ENCODE measurements at regions not wholly inside any gene's neighbourhood (a gene's known extent, or its start where the extent isn't known, plus 50 kb on each side); places are given as distances from the start of the nearest gene placed in this dataset.
"Not testable (repeated sequence)": the region's sequence is repeated elsewhere in the genome, so short reads cannot be mapped to it uniquely, and the experiment has no call there.

DNA sequence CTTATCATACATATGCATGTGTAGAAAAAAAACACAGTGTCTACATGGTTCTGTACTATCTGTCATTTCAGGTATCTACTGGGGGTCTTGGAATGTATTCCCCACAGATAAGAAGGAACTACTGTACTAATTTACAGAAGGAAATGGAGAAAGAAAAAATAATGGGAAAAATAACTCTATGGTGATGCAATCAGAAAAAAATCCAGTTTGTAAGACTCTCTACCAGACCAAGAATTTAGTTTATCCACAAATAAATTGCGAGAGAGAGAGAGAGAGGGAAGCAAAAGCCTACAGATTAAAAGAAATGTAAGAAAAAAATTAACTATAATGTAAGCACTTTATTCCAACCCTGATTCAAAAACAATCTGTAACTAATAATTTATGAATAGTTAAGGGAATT is 708.6 kb upstream of the ZNF608 start:
- Histone ChIP-seq H3K4me2 (no peak overlapping the region), H3K27ac (no peak overlapping the region), H3K9me3 (no peaks in the 10 kb centered on the region), H3K4me3 (no peak overlapping the region), H3K4me1 (no peaks in the 10 kb centered on the region)
- 43% methylated on average over 1 of the region's 1 CpG for WGBS (ENCODE audit: missing lambda C conversion rate)
- DNase-seq (ENCODE audit: low read depth in 1 of 2, low spot score in 1 of 2) = no peak
- ChIA-PET POLR2A (no interaction called here), CTCF (no interaction called here)
- no peak for FAIRE-seq
- TF ChIP-seq ZNF302 (CRISPR knock-in tag; IDR thresholded peaks at IDR 0.05) (no peak), POLR2A (IDR thresholded peaks at IDR 0.05; ENCODE audit: low read length) (no peak), RAD21 (conservative IDR thresholded peaks at IDR 0.05 in 1 of 2, IDR thresholded peaks at IDR 0.05 in 1 of 2) (no peak)
- no peak for ATAC-seq

DNA sequence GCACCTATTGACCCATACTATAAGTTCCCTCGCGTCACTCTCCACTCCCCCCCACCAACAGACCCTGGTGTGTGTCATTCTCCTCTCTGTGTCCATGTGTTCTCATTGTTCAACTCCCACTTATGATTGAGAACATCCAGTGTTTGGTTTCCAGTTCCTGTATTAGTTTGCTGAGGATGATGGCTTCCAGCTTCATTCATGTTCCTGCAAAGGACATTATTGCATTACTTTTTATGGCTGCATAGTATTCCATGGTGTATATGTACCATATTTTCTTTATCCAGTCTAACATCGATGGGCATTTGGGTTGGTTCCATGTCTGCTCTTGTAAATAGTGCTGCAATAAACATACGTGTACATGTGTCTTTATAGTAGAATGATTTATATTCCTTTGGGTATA is 709.6 kb upstream of the ZNF608 start:
- H3K4me2 ChIP-seq; H3K4me1 ChIP-seq; ATAC-seq; H3K9me3 ChIP-seq; CTCF ChIA-PET; FAIRE-seq; DNase-seq (ENCODE audit: low read depth in 1 of 2, low spot score in 1 of 2); H3K27ac ChIP-seq; POLR2A ChIA-PET; H3K4me3 ChIP-seq: not testable (repeated sequence)
- 39% methylated on average over 4 of the region's 4 CpGs for WGBS (ENCODE audit: missing lambda C conversion rate)

DNA sequence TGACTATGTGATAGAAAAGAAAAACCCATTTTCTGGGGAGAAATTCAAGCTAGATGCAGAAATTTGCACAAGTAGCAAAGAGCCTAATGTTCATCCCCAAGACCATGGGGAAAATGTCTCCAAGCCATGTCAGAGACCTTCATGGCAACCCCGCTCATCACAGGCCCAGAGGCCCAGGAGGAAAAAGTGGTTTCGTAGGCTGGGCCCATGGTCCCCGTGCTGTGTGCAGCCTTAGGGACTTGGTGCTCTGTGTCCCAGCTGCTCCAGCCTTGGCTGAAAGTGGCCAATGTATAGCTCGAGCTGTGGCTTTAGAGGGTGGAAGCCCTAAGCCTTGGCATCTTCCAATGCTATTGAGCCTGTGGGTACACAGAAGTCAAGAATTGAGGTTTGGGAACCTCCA is 711.2 kb upstream of the ZNF608 start:
- H3K27ac ChIP-seq = no peak overlapping the region
- no peaks in the 10 kb centered on the region for H3K4me1 ChIP-seq
- WGBS (ENCODE audit: missing lambda C conversion rate) = 30% methylated on average over 4 of the region's 4 CpGs
- no peak for TF ChIP-seq ZSCAN20 (CRISPR knock-in tag; IDR thresholded peaks at IDR 0.05)
- no peak for TF ChIP-seq NFE2L2 (conservative IDR thresholded peaks at IDR 0.05; ENCODE audit: low read length)
- TF ChIP-seq TP53 (CRISPR knock-in tag; IDR thresholded peaks at IDR 0.05) = no peak
- TF ChIP-seq, protein P1, sequence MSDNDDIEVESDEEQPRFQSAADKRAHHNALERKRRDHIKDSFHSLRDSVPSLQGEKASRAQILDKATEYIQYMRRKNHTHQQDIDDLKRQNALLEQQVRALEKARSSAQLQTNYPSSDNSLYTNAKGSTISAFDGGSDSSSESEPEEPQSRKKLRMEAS (IDR thresholded peaks at IDR 0.05) = no peak
- TF ChIP-seq BHLHE40 (IDR thresholded peaks at IDR 0.05; ENCODE audit: low read depth, low read length) = no peak
- TF ChIP-seq MAZ (IDR thresholded peaks at IDR 0.05; ENCODE audit: borderline replicate concordance, low read depth, low read length) = no peak
- no peak for TF ChIP-seq RCOR1 (IDR thresholded peaks at IDR 0.05; ENCODE audit: low read depth, low read length)
- no peak for TF ChIP-seq HOXB5 (CRISPR knock-in tag; IDR thresholded peaks at IDR 0.05)
- TF ChIP-seq, protein P2, sequence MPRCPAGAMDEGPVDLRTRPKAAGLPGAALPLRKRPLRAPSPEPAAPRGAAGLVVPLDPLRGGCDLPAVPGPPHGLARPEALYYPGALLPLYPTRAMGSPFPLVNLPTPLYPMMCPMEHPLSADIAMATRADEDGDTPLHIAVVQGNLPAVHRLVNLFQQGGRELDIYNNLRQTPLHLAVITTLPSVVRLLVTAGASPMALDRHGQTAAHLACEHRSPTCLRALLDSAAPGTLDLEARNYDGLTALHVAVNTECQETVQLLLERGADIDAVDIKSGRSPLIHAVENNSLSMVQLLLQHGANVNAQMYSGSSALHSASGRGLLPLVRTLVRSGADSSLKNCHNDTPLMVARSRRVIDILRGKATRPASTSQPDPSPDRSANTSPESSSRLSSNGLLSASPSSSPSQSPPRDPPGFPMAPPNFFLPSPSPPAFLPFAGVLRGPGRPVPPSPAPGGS (IDR thresholded peaks at IDR 0.05) = no peak
- TF ChIP-seq JUNB (IDR thresholded peaks at IDR 0.05) = no peak
- TF ChIP-seq POLR2AphosphoS2 (conservative IDR thresholded peaks at IDR 0.05; ENCODE audit: low read length) = no peak
- TF ChIP-seq, protein P3, sequence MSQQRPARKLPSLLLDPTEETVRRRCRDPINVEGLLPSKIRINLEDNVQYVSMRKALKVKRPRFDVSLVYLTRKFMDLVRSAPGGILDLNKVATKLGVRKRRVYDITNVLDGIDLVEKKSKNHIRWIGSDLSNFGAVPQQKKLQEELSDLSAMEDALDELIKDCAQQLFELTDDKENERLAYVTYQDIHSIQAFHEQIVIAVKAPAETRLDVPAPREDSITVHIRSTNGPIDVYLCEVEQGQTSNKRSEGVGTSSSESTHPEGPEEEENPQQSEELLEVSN (IDR thresholded peaks at IDR 0.05; ENCODE audit: borderline replicate concordance, low read depth) = no peak
- TF ChIP-seq, protein P4, sequence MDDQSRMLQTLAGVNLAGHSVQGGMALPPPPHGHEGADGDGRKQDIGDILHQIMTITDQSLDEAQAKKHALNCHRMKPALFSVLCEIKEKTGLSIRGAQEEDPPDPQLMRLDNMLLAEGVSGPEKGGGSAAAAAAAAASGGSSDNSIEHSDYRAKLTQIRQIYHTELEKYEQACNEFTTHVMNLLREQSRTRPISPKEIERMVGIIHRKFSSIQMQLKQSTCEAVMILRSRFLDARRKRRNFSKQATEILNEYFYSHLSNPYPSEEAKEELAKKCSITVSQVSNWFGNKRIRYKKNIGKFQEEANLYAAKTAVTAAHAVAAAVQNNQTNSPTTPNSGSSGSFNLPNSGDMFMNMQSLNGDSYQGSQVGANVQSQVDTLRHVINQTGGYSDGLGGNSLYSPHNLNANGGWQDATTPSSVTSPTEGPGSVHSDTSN (IDR thresholded peaks at IDR 0.05) = no peak
- no peak for TF ChIP-seq RNF2 (IDR thresholded peaks at IDR 0.05; ENCODE audit: borderline replicate concordance, low read depth)
- TF ChIP-seq, protein P5, sequence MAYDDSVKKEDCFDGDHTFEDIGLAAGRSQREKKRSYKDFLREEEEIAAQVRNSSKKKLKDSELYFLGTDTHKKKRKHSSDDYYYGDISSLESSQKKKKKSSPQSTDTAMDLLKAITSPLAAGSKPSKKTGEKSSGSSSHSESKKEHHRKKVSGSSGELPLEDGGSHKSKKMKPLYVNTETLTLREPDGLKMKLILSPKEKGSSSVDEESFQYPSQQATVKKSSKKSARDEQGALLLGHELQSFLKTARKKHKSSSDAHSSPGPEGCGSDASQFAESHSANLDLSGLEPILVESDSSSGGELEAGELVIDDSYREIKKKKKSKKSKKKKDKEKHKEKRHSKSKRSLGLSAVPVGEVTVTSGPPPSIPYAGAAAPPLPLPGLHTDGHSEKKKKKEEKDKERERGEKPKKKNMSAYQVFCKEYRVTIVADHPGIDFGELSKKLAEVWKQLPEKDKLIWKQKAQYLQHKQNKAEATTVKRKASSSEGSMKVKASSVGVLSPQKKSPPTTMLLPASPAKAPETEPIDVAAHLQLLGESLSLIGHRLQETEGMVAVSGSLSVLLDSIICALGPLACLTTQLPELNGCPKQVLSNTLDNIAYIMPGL (CRISPR knock-in tag; IDR thresholded peaks at IDR 0.05; ENCODE audit: borderline replicate concordance) = no peak
- H3K4me2 ChIP-seq = no peak overlapping the region
- ATAC-seq (no peak), FAIRE-seq (no peak), DNase-seq (ENCODE audit: low read depth in 1 of 2, low spot score in 1 of 2) (no peak)
- no peak overlapping the region for H3K4me3 ChIP-seq
- ChIA-PET CTCF (no interaction called here), POLR2A (no interaction called here)
- H3K9me3 ChIP-seq = no peaks in the 10 kb centered on the region

DNA sequence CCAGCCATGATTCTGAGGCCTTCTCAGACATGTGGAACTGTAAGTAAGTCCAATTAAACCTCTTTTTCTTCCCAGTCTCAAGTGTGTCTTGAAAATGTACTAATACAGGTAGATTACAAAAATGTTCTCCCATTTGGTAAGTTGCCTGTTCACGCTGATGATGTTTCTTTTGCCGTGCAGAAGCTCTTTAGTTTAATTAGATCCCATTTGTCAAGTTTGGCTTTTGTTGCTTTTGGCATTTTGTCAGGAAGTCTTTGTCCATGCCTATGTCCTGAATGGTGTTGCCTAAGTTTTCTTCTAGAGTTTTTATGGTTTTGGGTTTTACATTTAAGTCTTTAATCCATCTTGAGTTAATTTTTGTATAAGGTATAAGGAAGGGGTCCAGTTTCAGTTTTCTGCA is 712.5 kb upstream of the ZNF608 start:
- H3K4me2 ChIP-seq; ATAC-seq; DNase-seq (ENCODE audit: low read depth in 1 of 2, low spot score in 1 of 2); H3K4me1 ChIP-seq; H3K9me3 ChIP-seq; H3K4me3 ChIP-seq; FAIRE-seq; H3K27ac ChIP-seq; POLR2A ChIA-PET; CTCF ChIA-PET: not testable (repeated sequence)
- WGBS (ENCODE audit: missing lambda C conversion rate) = 74% methylated on average over 2 of the region's 2 CpGs
